ENCODE measurements at regions not wholly inside any gene's neighbourhood (a gene's known extent, or its start where the extent isn't known, plus 50 kb on each side); places are given as distances from the start of the nearest gene placed in this dataset.
"Not testable (repeated sequence)": the region's sequence is repeated elsewhere in the genome, so short reads cannot be mapped to it uniquely, and the experiment has no call there.

- intact Hi-C loops (cut with DNase I): loop anchor here in 1 of 2 donors (2.0 kb wide), 1 partner anchor 83 kb away; no protein-coding TSS in a partner anchor
- ATAC-seq (peak in 1 of 2 donors; percentile 34), DNase-seq (peak; percentile 44)
These were observed 168.6 kb downstream of the ETAA1 start for GRCh38 chr2:67565761-67566160.

GRCh38 chr2:67566285-67566684 lies 169.2 kb downstream of the ETAA1 start:
- intact Hi-C loops (cut with DNase I): loop anchor here in 1 of 2 donors (2.0 kb wide), 1 partner anchor 83 kb away; no protein-coding TSS in a partner anchor
- no peak for ATAC-seq

GRCh38 chr2:67566958-67567635 lies 170.0 kb downstream of the ETAA1 start:
- DNase-seq (no peak), ATAC-seq (peak in 1 of 2 donors; percentile 29)
- intact Hi-C loops (cut with DNase I): loop anchor here in 1 of 2 donors (2.0 kb wide), 1 partner anchor 82 kb away; no protein-coding TSS in a partner anchor

More at GRCh38 chr2:67566285-67566684, 169.2 kb downstream of the ETAA1 start:
- DNase-seq: no peak

- intact Hi-C loops (cut with DNase I): loop anchor here in 1 of 2 donors (2.0 kb wide), 1 partner anchor 81 kb away; no protein-coding TSS in a partner anchor
- ATAC-seq: no peak
- no peak for DNase-seq
These were observed 170.8 kb downstream of the ETAA1 start for GRCh38 chr2:67567886-67568285.

- intact Hi-C loops (cut with DNase I): no loop called here
- DNase-seq: no peak
These were observed 173.5 kb downstream of the ETAA1 start for GRCh38 chr2:67570611-67571010.

GRCh38 chr2:67571785-67572718 lies 174.9 kb downstream of the ETAA1 start:
- ATAC-seq (no peak), DNase-seq (no peak)
- intact Hi-C loops (cut with DNase I): no loop called here

More at GRCh38 chr2:67570611-67571010, 173.5 kb downstream of the ETAA1 start:
- ATAC-seq: no peak

GRCh38 chr2:67572721-67573435 lies 175.7 kb downstream of the ETAA1 start:
- ATAC-seq (peak; percentile 30 to 73), DNase-seq (peak; percentile 35)
- intact Hi-C loops (cut with DNase I): no loop called here

GRCh38 chr2:67574230-67574629 lies 177.1 kb downstream of the ETAA1 start:
- intact Hi-C loops (cut with DNase I): no loop called here
- DNase-seq (no peak), ATAC-seq (no peak)

GRCh38 chr2:67576226-67576625 lies 179.1 kb downstream of the ETAA1 start:
- DNase-seq (no peak), ATAC-seq (no peak)
- intact Hi-C loops (cut with DNase I): no loop called here

- DNase-seq: no peak
- ATAC-seq: no peak
- intact Hi-C loops (cut with DNase I): no loop called here
These were observed 179.9 kb downstream of the ETAA1 start for GRCh38 chr2:67576991-67577390.

GRCh38 chr2:67579216-67579615 lies 182.1 kb downstream of the ETAA1 start:
- intact Hi-C loops (cut with DNase I): no loop called here
- ATAC-seq: no peak
- DNase-seq: no peak

- no peak for ATAC-seq
- intact Hi-C loops (cut with DNase I): no loop called here
- no peak for DNase-seq
These were observed 182.7 kb downstream of the ETAA1 start for GRCh38 chr2:67579806-67580205.

- no peak for ATAC-seq
- DNase-seq: no peak
- intact Hi-C loops (cut with DNase I): no loop called here
These were observed 184.6 kb downstream of the ETAA1 start for GRCh38 chr2:67581751-67582150.

GRCh38 chr2:67583185-67583584 lies 186.1 kb downstream of the ETAA1 start:
- DNase-seq: no peak
- ATAC-seq: no peak
- intact Hi-C loops (cut with DNase I): no loop called here

GRCh38 chr2:67585400-67585799 lies 188.3 kb downstream of the ETAA1 start:
- DNase-seq: no peak
- ATAC-seq: no peak
- intact Hi-C loops (cut with DNase I): no loop called here

GRCh38 chr2:67589121-67589520 lies 192.0 kb downstream of the ETAA1 start:
- DNase-seq; intact Hi-C loops (cut with DNase I); ATAC-seq: not testable (repeated sequence)

GRCh38 chr2:67594522-67594921 lies 197.4 kb downstream of the ETAA1 start:
- ATAC-seq; DNase-seq; intact Hi-C loops (cut with DNase I): not testable (repeated sequence)

GRCh38 chr2:67596871-67597270 lies 199.7 kb downstream of the ETAA1 start:
- ATAC-seq (no peak), DNase-seq (no peak)
- intact Hi-C loops (cut with DNase I): no loop called here

- DNase-seq (no peak), ATAC-seq (no peak)
- intact Hi-C loops (cut with DNase I): no loop called here
These were observed 202.4 kb downstream of the ETAA1 start for GRCh38 chr2:67599561-67599960.

All from left cardiac atrium (tissue), 4 donors.